LNCAP (cell line): ENCODE measurements at regions not wholly inside any gene's neighbourhood (a gene's known extent, or its start where the extent isn't known, plus 50 kb on each side); places are given as distances from the start of the nearest gene placed in this dataset.

Source experiments
- CTCF ChIP-seq: fragments of 450-650 bp; IDR thresholded peaks from 2 replicates; pipeline ENCODE4 v1.5.1; 2017; ENCODE audit warnings: mild to moderate bottlenecking

- no peak for TF ChIP-seq CTCF
Observed at GRCh38 chr16:54522584-54522983, 236.0 kb upstream of the IRX3 start.

GRCh38 chr16:54521327-54521726, 234.7 kb upstream of the IRX3 start:
- TF ChIP-seq CTCF = no peak

GRCh38 chr16:54519161-54519695, 232.6 kb upstream of the IRX3 start:
- TF ChIP-seq CTCF = no peak

GRCh38 chr16:54517181-54517580, 230.6 kb upstream of the IRX3 start:
- no peak for TF ChIP-seq CTCF

GRCh38 chr16:54512467-54512995, 225.9 kb upstream of the IRX3 start:
- TF ChIP-seq CTCF = no peak

GRCh38 chr16:54511222-54511731, 224.7 kb upstream of the IRX3 start:
- TF ChIP-seq CTCF = no peak

GRCh38 chr16:54510685-54511221, 224.2 kb upstream of the IRX3 start:
- TF ChIP-seq CTCF = no peak
